GM12801 (cell line): ENCODE measurements at regions not wholly inside any gene's neighbourhood (a gene's known extent, or its start where the extent isn't known, plus 50 kb on each side); places are given as distances from the start of the nearest gene placed in this dataset.

Source experiments
- CTCF ChIP-seq: IDR thresholded peaks from one replicate; pipeline ENCODE4 v1.5.1; 2011; ENCODE audit warnings: control low read depth; ENCODE audit not compliant: insufficient read length; ENCODE audit errors: extremely low read depth

- no peak for TF ChIP-seq CTCF
Observed at GRCh38 chr6:85798931-85799652, 156.4 kb upstream of the SYNCRIP start.

- TF ChIP-seq CTCF = no peak
Observed at GRCh38 chr6:85797993-85798392, 155.3 kb upstream of the SYNCRIP start.

GRCh38 chr6:85795945-85796344 lies 153.3 kb upstream of the SYNCRIP start:
- no peak for TF ChIP-seq CTCF

DNA sequence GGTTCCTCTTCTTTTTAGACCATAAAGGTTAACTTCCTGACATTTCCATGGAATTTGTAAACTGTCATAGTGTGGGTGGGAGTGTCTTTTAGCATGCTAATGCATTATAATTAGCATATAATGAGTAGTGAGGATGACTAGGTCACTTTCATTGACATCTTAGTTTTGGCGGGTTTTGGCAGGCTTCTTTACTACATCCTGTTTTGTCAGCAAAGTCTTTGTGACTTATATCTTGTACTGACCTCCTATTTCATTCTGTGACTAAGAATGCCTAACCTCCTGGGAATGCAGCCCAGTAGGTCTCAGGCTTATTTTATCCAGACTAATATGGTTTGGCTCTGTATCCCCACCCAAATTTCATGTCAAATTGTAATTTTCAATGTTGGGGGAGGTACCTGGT lies 149.6 kb upstream of the SYNCRIP start:
- no peak for TF ChIP-seq CTCF

GRCh38 chr6:85775883-85776282 lies 133.2 kb upstream of the SYNCRIP start:
- no peak for TF ChIP-seq CTCF

DNA sequence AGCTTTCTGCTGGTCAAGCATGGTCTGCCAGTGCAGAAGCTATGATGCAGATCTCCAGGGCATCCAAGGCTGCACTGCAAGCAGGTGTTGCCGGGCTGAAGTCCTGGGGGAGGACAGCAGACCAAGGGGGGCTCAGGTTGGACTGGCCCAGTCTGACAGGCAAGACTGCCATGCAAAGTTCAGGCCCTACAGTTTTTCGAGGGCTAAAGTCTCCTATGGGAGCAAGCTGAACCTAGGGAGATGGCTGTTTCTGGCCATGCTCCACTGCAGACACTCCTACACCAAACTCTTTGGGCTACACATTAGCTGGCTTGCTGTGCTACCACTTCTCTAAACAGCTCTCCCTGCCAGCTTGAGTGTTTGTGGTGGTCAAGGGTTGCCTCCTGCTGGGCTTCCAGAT lies 130.0 kb upstream of the SYNCRIP start:
- no peak for TF ChIP-seq CTCF

DNA sequence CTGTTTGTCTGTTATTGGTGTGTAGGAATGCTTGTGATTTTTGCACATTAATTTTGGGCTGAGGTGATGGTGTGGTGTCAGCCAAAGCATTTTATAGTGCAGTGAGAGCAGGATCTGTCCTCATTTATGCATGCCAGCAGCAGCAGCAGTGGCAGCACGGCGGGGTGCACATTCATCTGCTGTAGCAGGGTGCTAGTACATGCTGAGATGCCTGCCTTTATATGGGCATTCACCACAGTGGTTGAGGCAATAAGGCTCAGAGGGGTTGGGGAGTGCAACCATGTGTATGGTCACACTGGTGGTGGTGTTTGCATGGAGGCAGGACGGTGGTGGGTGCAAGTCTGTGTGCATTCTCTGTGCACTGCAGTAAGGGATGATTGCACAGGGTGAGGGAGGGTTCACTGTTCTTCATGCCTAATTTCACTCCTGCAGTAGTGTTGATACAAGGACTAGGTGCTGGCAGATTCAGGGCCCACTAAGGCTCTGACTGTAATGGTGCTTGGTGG lies 129.3 kb upstream of the SYNCRIP start:
- no peak for TF ChIP-seq CTCF
